GM12878 (cell line): ENCODE measurements at regions not wholly inside any gene's neighbourhood (a gene's known extent, or its start where the extent isn't known, plus 50 kb on each side); places are given as distances from the start of the nearest gene placed in this dataset.

Source experiments
- ATAC-seq: fragments of 200-7000 bp; cut with Tn5 transposase; 3 replicates; pipeline ENCODE4 v1.9.1; 2020; ENCODE audit warnings: mild to moderate bottlenecking, moderate library complexity
- BruUV-seq: library from RNA; stranded (reverse); fragments of 400-500 nt; replicated peaks from 2 replicates; lab custom pipeline; 2021; lab: Mats Ljungman, UMichigan
- CTCF ChIA-PET: fragments of 300-600 bp; sonication (Branson Sonifier 250); formaldehyde crosslinking; extraction: SDS; loops from one replicate; lab custom pipeline; 2021; ENCODE audit warnings: inconsistent platforms; lab: Yijun Ruan, JAX
- POLR2A ChIA-PET: fragments of 350-600 bp; formaldehyde crosslinking; extraction: SDS; loops from one replicate; lab custom pipeline; 2021; ENCODE audit warnings: inconsistent platforms; lab: Charles Lee
- RAD21 ChIA-PET: fragments of 300-600 bp; sonication (Branson Sonifier 250); formaldehyde crosslinking; loops from one replicate; lab custom pipeline; 2023; ENCODE audit warnings: antibody characterized with exemption; ENCODE audit not compliant: unreplicated experiment; lab: Charles Lee
- SMC1A ChIA-PET: fragments of 300-600 bp; sonication (Branson Sonifier 250); formaldehyde crosslinking; loops from one replicate; lab custom pipeline; 2023; ENCODE audit not compliant: unreplicated experiment, uncharacterized antibody; lab: Charles Lee
- DNase-seq: peaks from one replicate; pipeline ENCODE4 v3.0.0-alpha.2; 2011; ENCODE audit warnings: low read depth, low spot score
- FAIRE-seq: peaks from 3 replicates; lab custom pipeline; 2011; peaks lifted over from hg19 to GRCh38; lab: Jason Lieb, UNC
- H2AFZ ChIP-seq: 2 replicates; pipeline ENCODE4 v1.6.0; 2011; ENCODE audit warnings: low read depth, low read length, control low read depth; ENCODE audit not compliant: control insufficient read depth
- H3K27ac ChIP-seq: 2 replicates; pipeline ENCODE4 v1.5.1; 2011; ENCODE audit warnings: control low read depth; ENCODE audit not compliant: control insufficient read depth, insufficient read depth
- H3K27me3 ChIP-seq, 2 experiments: replicated peaks in 1 of 2; 2 replicates each; pipeline versions ENCODE4 v1.6.0 to v1.6.1; 2011; ENCODE audit warnings: low read length in 1 of 2; ENCODE audit not compliant: control insufficient read depth in 2 of 2, insufficient read depth in 2 of 2
- H3K36me3 ChIP-seq, 2 experiments: 2 replicates each; pipeline ENCODE4 v1.5.1; 2011; ENCODE audit warnings: low read length in 1 of 2; ENCODE audit not compliant: control insufficient read depth in 2 of 2, insufficient read depth in 2 of 2
- H3K4me1 ChIP-seq: 2 replicates; pipeline ENCODE4 v1.6.1; 2011; ENCODE audit warnings: mild to moderate bottlenecking, low read length, moderate library complexity, mixed read lengths; ENCODE audit not compliant: control insufficient read depth, insufficient read depth
- H3K4me2 ChIP-seq: 2 replicates; pipeline ENCODE4 v1.6.0; 2011; ENCODE audit warnings: control low read depth; ENCODE audit not compliant: control insufficient read depth, insufficient read depth
- H3K4me3 ChIP-seq: fragments of 200-600 bp; sonication (generic); 2 replicates; pipeline ENCODE4 v1.5.1; 2016
- H3K79me2 ChIP-seq: 2 replicates; pipeline ENCODE4 v1.6.0; 2011; ENCODE audit warnings: low read length; ENCODE audit not compliant: control insufficient read depth, insufficient read depth
- H3K9ac ChIP-seq: 2 replicates; pipeline ENCODE4 v1.8.0; 2011; ENCODE audit warnings: low read length, control low read depth, mixed read lengths; ENCODE audit not compliant: control insufficient read depth, insufficient read depth
- H3K9me3 ChIP-seq: replicated peaks from 3 replicates; pipeline ENCODE4 v1.5.1; 2011; ENCODE audit warnings: mild to moderate bottlenecking, low read length; ENCODE audit not compliant: control insufficient read depth, insufficient read depth
- H4K20me1 ChIP-seq: 2 replicates; pipeline ENCODE4 v1.6.0; 2011; ENCODE audit not compliant: control insufficient read depth, insufficient read depth
- ASH2L ChIP-seq: fragments of 300-600, 200-600 bp; sonication (generic); IDR thresholded peaks from 2 replicates; pipeline ENCODE4 v1.6.1; 2017; ENCODE audit warnings: low read depth, mild to moderate bottlenecking, borderline replicate concordance
- HDAC2 ChIP-seq: fragments of 200-600 bp; sonication (generic); IDR thresholded peaks from 2 replicates; pipeline ENCODE4 v1.6.1; 2017
- MEF2A ChIP-seq: IDR thresholded peaks from 2 replicates; pipeline ENCODE4 v1.6.1; 2011; ENCODE audit warnings: low read depth, mild to moderate bottlenecking, low read length, moderate library complexity; ENCODE audit not compliant: insufficient read depth
- NFYB ChIP-seq: IDR thresholded peaks from 2 replicates; pipeline ENCODE4 v1.6.1; 2011; ENCODE audit warnings: low read depth, mild to moderate bottlenecking, low read length, improper control_type of control experiment, moderate library complexity; ENCODE audit not compliant: insufficient read depth
- RAD21 ChIP-seq: IDR thresholded peaks from 2 replicates; pipeline ENCODE4 v1.6.1; 2011; ENCODE audit warnings: mild to moderate bottlenecking, low read depth, low read length, moderate library complexity; ENCODE audit not compliant: insufficient read depth
- RUNX3 ChIP-seq: IDR thresholded peaks from 2 replicates; pipeline ENCODE4 v1.6.1; 2012; ENCODE audit warnings: low read length, inconsistent platforms
- SUPT20H ChIP-seq: IDR thresholded peaks from 2 replicates; pipeline ENCODE4 v1.6.1; 2011; ENCODE audit warnings: low read depth, mild to moderate bottlenecking, low read length, moderate library complexity, borderline replicate concordance; ENCODE audit not compliant: control insufficient read depth
- ZBED1 ChIP-seq: IDR thresholded peaks from 2 replicates; pipeline ENCODE4 v1.6.1; 2016; ENCODE audit warnings: borderline replicate concordance
- ZBTB33 ChIP-seq: fragments of 450-650 bp; IDR thresholded peaks from 2 replicates; pipeline ENCODE4 v1.6.1; 2017; ENCODE audit warnings: mild to moderate bottlenecking
- WGBS: methylation state at CpG from one replicate; pipeline ENCODE4 v1.1.6; 2016; ENCODE audit warnings: low lambda C conversion rate; ENCODE audit not compliant: insufficient replicate concordance, insufficient coverage; ENCODE audit errors: missing lambda C conversion rate; 5-methylcytosine and 5-hydroxymethylcytosine counted together
- in situ Hi-C: fragments of 300-500 bp; cut with MboI; formaldehyde crosslinking; loops from 9 replicates; pipeline ENCODE4 v1.14.3; 2018; ENCODE audit warnings: mixed read lengths
- intact Hi-C: fragments of 100-400 bp; cut with micrococcal nuclease; formaldehyde crosslinking; loops from one replicate; pipeline ENCODE4 v1.14.2; 2022; ENCODE audit not compliant: unreplicated experiment

- Histone ChIP-seq H3K79me2 (no peaks in the 10 kb centered on the region), H3K4me1 (peaks cover 16% of the 10 kb centered on the region), H2AFZ (no peak overlapping the region), H3K27ac (no peak overlapping the region), H3K4me2 (no peak overlapping the region), H3K4me3 (no peak overlapping the region)
- in situ Hi-C loops: loop anchor here (5.0 kb wide), 1 partner anchor 52 kb away; no protein-coding TSS in a partner anchor
- POLR2A ChIA-PET: no interaction called here
- no peak for DNase-seq
- TF ChIP-seq ASH2L (no peak), SUPT20H (no peak), ZBTB33 (no peak)
- TF ChIP-seq, all 136 proteins: peak for 0
- CTCF ChIA-PET: no interaction called here
- ATAC-seq (no peak), FAIRE-seq (no peak)
- RAD21 ChIA-PET: interaction anchor here (1.6 kb wide), 1 partner anchor 106 kb away, joined by 4 read pairs; no protein-coding TSS in a partner anchor
- intact Hi-C loops: no loop called here
- SMC1A ChIA-PET: no interaction called here
- Histone ChIP-seq H3K27me3 (no peaks in the 10 kb centered on the region), H3K9me3 (no peaks in the 10 kb centered on the region; the same call in 2 of the 3 replicates), H4K20me1 (no peaks in the 10 kb centered on the region), H3K36me3 (peaks cover 0 to 4% of the 10 kb centered on the region in 2 experiments; a peak in 1 of 4 replicates), H3K9ac (no peak overlapping the region)
- BruUV-seq: no TSS peak
- 85% methylated on average over 6 of the region's 6 CpGs for WGBS
Observed at GRCh38 chr22:26784772-26785171, 127.4 kb downstream of the MIAT start.

GRCh38 chr22:26785932-26786331 lies 128.5 kb downstream of the MIAT start:
- intact Hi-C loops (no loop called here), in situ Hi-C loops (no loop called here)
- CTCF ChIA-PET: no interaction called here
- Histone ChIP-seq H3K27me3 (no peaks in the 10 kb centered on the region), H3K9ac (no peak overlapping the region), H2AFZ (no peak overlapping the region), H3K4me3 (no peak overlapping the region), H3K4me2 (peak overlapping the region; percentile 46; the same call in 1 of the 2 replicates), H3K79me2 (no peaks in the 10 kb centered on the region), H3K36me3 (no peaks in the 10 kb centered on the region; a peak in 1 of 4 replicates), H3K4me1 (peaks cover 16% of the 10 kb centered on the region), H4K20me1 (no peaks in the 10 kb centered on the region), H3K27ac (no peak overlapping the region; the same call in 1 of the 2 replicates)
- ATAC-seq (no peak), FAIRE-seq (peak; percentile 86)
- POLR2A ChIA-PET: no interaction called here
- RAD21 ChIA-PET: interaction anchor here (1.6 kb wide), 1 partner anchor 107 kb away, joined by 4 read pairs; no protein-coding TSS in a partner anchor
- 64% methylated on average over 5 of the region's 5 CpGs for WGBS
- SMC1A ChIA-PET: no interaction called here
- BruUV-seq: no TSS peak
- TF ChIP-seq ZBED1 (no peak), NFYB (no peak), HDAC2 (no peak), MEF2A (peak; percentile 83), RUNX3 (peak; percentile 81), RAD21 (peak; percentile 4; the same call in 1 of the 2 replicates)
- TF ChIP-seq, all 136 proteins: peak for 3
- H3K9me3 ChIP-seq: no peaks in the 10 kb centered on the region; the same call in 1 of the 3 replicates
- peak; percentile 11 for DNase-seq
